BLaER1 treated with 17β-estradiol and CSF1 and Interleukin-3, amounts not matched to agents 10 nM and 100 nM (cell line): ENCODE measurements at regions not wholly inside any gene's neighbourhood (a gene's known extent, or its start where the extent isn't known, plus 50 kb on each side); places are given as distances from the start of the nearest gene placed in this dataset.
A peak's percentile ranks its signal among the peaks of the same experiment; 100 is the strongest.

Experiments used
- H3K27ac ChIP-seq, 11 experiments: shearing (Covaris generic); formaldehyde crosslinking; 2 replicates each; pipeline ENCODE4 v1.8.1; 2022
- H3K27me3 ChIP-seq, 11 experiments: shearing (Covaris generic); formaldehyde crosslinking; 2 replicates each; pipeline ENCODE4 v1.8.1; 2022
- H3K36me3 ChIP-seq, 11 experiments: shearing (Covaris generic); formaldehyde crosslinking; 2 replicates each; pipeline ENCODE4 v1.8.1; 2022
- H3K4me1 ChIP-seq, 10 experiments: shearing (Covaris generic); formaldehyde crosslinking; 2 replicates each; pipeline ENCODE4 v1.8.1; 2022
- H3K4me2 ChIP-seq, 11 experiments: shearing (Covaris generic); formaldehyde crosslinking; 2 replicates each; pipeline ENCODE4 v1.8.1; 2022
- H3K4me3 ChIP-seq, 10 experiments: shearing (Covaris generic); formaldehyde crosslinking; 2 replicates each; pipeline ENCODE4 v1.8.1; 2022
- H3K9ac ChIP-seq, 11 experiments: shearing (Covaris generic); formaldehyde crosslinking; 2 replicates each; pipeline ENCODE4 v1.8.1; 2022
- H3K9me3 ChIP-seq, 11 experiments: shearing (Covaris generic); formaldehyde crosslinking; replicated peaks in 1 of 11; 2 replicates each; pipeline ENCODE4 v1.8.1; 2022
- H4K20me1 ChIP-seq, 11 experiments: shearing (Covaris generic); formaldehyde crosslinking; 2 replicates each; pipeline ENCODE4 v1.8.1; 2022
- Cebpa-rat ChIP-seq, 11 experiments: shearing (Covaris generic); IDR thresholded peaks; 2 replicates each; pipeline ENCODE4 v1.8.1; 2022

DNA sequence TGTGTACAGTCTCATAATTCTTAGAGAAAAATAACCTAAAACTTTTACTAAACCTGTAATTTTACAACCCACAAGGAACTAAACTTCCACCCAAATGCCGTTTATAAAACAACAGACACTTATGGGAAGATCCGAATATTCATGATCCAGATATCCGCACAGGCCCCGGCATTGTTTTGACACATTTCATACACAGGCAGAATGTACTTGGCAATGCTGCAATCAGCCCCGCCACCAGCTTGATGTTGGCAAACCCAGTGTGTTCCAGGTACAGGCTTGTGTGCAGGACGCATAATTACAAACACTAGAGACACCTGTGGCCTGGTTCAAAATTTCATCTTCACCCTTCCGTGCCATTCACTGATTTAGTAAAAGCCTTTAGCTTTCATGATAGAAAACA, 393.0 kb upstream of the SALL3 start:
- no peaks in the 10 kb centered on the region for H3K36me3 ChIP-seq
- peaks cover 4 to 40% (median 23%) of the 10 kb centered on the region in 11 experiments; a peak in 19 of 22 replicates for H3K9me3 ChIP-seq
- no peak for TF ChIP-seq Cebpa-rat (IDR thresholded peaks at IDR 0.05)
- no peaks in the 10 kb centered on the region for H4K20me1 ChIP-seq
- no peaks in the 10 kb centered on the region for H3K27me3 ChIP-seq
- peak overlapping the region in 2 of 11 experiments; percentile 32 to 40; a peak in 2 of 22 replicates for H3K27ac ChIP-seq
- peak overlapping the region in 8 of 11 experiments; percentile 17 to 59 (median 45); a peak in 14 of 22 replicates for H3K4me2 ChIP-seq
- no peak overlapping the region for H3K9ac ChIP-seq
- H3K4me1 ChIP-seq, result peaks cover 10 to 51% (median 39%) of the 10 kb centered on the region in 10 experiments
- no peak overlapping the region for H3K4me3 ChIP-seq

DNA sequence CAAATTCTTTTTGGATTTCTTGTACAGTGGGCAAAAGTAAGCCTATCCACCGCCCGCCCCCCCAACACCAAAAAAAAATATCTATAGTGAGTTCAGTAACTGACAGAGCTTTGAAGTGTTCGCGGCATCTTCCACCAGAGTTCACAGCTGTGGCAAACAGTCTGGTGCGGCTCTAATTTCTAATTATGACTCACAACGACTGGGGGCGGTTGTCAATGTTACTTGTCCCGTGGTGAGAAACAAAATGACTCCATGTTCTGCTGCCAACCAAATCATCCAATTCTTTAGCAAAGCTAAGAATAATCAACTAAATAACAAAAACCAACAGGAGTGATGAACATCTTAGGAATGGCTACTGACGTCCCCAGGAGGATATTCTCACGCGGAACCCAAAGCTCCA, 392.5 kb upstream of the SALL3 start:
- Histone ChIP-seq H3K9ac (no peak overlapping the region), H3K27me3 (no peaks in the 10 kb centered on the region), H3K36me3 (no peaks in the 10 kb centered on the region), H3K4me1 (peaks cover 10 to 50% (median 39%) of the 10 kb centered on the region in 10 experiments), H3K4me2 (peak overlapping the region in 8 of 11 experiments; percentile 17 to 59 (median 45); a peak in 14 of 22 replicates), H3K9me3 (peaks cover 9 to 42% (median 23%) of the 10 kb centered on the region in 11 experiments; a peak in 20 of 22 replicates), H3K27ac (peak overlapping the region in 2 of 11 experiments; percentile 18 to 42; a peak in 2 of 22 replicates), H3K4me3 (no peak overlapping the region), H4K20me1 (no peaks in the 10 kb centered on the region)
- TF ChIP-seq Cebpa-rat (IDR thresholded peaks at IDR 0.05), result no peak

GRCh38 chr18:78587626-78588600, 391.7 kb upstream of the SALL3 start:
- no peaks in the 10 kb centered on the region for H3K36me3 ChIP-seq
- no peaks in the 10 kb centered on the region for H4K20me1 ChIP-seq
- no peak overlapping the region for H3K9ac ChIP-seq
- H3K4me3 ChIP-seq, result no peak overlapping the region
- H3K27ac ChIP-seq, result peak overlapping the region in 2 of 11 experiments; percentile 18 to 42; a peak in 3 of 22 replicates
- H3K27me3 ChIP-seq, result no peaks in the 10 kb centered on the region
- TF ChIP-seq Cebpa-rat (IDR thresholded peaks at IDR 0.05), result no peak
- H3K9me3 ChIP-seq, result peaks cover 11 to 36% (median 23%) of the 10 kb centered on the region in 11 experiments; a peak in 19 of 22 replicates
- peak overlapping the region in 8 of 11 experiments; percentile 17 to 59 (median 45); a peak in 13 of 22 replicates for H3K4me2 ChIP-seq
- peaks cover 5 to 42% (median 31%) of the 10 kb centered on the region in 10 experiments for H3K4me1 ChIP-seq

DNA sequence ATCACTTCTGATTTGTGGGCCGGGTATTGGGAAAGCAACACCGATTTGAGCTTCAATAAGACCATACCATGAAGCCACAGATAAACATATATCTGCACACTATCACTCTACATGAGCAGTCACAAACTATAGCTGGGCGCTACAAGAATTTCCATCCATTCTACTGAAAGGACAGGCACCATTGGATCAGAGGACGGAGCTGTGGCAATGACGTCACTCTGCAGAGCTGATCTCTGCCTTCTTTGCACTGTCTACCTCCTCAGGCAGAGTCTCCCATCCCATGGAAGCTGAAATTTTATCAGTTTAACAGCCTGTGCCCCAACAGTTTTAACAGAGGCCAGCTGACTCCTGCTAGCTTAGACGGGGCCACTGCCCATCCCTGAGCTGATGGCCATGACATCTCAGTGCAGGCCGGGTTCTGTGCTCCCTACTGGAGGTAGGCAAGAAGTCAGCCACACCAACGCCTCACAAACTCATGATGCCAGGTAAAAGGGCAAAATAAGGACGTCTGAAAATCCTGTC, 389.6 kb upstream of the SALL3 start:
- no peak for TF ChIP-seq Cebpa-rat (IDR thresholded peaks at IDR 0.05)
- peaks cover 0 to 25% (median 16%) of the 10 kb centered on the region in 10 experiments; a peak in 14 of 20 replicates for H3K4me1 ChIP-seq
- no peak overlapping the region for H3K9ac ChIP-seq
- no peaks in the 10 kb centered on the region for H4K20me1 ChIP-seq
- no peak overlapping the region for H3K4me3 ChIP-seq
- peaks cover 17 to 41% (median 27%) of the 10 kb centered on the region in 11 experiments; a peak in 21 of 22 replicates for H3K9me3 ChIP-seq
- H3K27me3 ChIP-seq, result no peaks in the 10 kb centered on the region
- H3K36me3 ChIP-seq, result no peaks in the 10 kb centered on the region
- no peak overlapping the region for H3K27ac ChIP-seq
- H3K4me2 ChIP-seq, result no peak overlapping the region

GRCh38 chr18:78595453-78595852, 384.2 kb upstream of the SALL3 start:
- Histone ChIP-seq H3K36me3 (no peaks in the 10 kb centered on the region), H4K20me1 (no peaks in the 10 kb centered on the region), H3K27ac (no peak overlapping the region), H3K4me1 (no peaks in the 10 kb centered on the region), H3K9me3 (peaks cover 17 to 36% (median 27%) of the 10 kb centered on the region in 11 experiments; a peak in 21 of 22 replicates), H3K4me2 (no peak overlapping the region), H3K27me3 (no peaks in the 10 kb centered on the region), H3K9ac (no peak overlapping the region), H3K4me3 (no peak overlapping the region)
- no peak for TF ChIP-seq Cebpa-rat (IDR thresholded peaks at IDR 0.05)

GRCh38 chr18:78595924-78596573, 383.6 kb upstream of the SALL3 start:
- Histone ChIP-seq H3K27ac (no peak overlapping the region), H4K20me1 (no peaks in the 10 kb centered on the region), H3K27me3 (no peaks in the 10 kb centered on the region), H3K9ac (no peak overlapping the region), H3K4me3 (no peak overlapping the region), H3K9me3 (peaks cover 17 to 32% (median 27%) of the 10 kb centered on the region in 11 experiments; a peak in 21 of 22 replicates), H3K4me2 (no peak overlapping the region), H3K36me3 (no peaks in the 10 kb centered on the region), H3K4me1 (no peaks in the 10 kb centered on the region)
- no peak for TF ChIP-seq Cebpa-rat (IDR thresholded peaks at IDR 0.05)

DNA sequence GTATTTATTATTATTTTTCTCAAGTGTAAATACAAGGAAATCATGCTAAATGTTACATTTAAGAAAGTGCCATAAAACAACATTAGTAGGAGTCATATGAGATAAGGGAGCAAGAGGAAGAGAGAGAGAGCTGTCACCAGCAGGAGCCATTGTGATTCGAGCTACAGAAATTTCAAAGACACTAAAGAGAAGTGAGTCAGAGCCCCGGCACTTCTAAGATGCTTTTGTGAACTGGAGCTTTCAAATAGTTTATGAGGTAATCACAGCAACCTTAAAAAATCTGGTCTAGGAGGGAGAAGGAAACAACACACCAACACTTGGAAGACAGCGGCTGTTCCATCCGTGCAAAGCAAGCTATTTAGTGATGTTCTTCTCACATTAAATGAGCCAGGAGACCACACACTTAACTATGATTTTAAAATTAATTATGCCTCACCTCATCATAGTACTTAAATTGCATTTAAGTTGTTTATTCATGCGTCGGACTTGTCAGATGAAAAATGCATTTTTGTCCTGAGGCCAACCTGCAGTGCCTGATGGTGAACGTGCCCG, 382.7 kb upstream of the SALL3 start:
- Histone ChIP-seq H3K27me3 (no peaks in the 10 kb centered on the region), H4K20me1 (no peaks in the 10 kb centered on the region; a peak in 1 of 22 replicates), H3K4me1 (no peaks in the 10 kb centered on the region), H3K27ac (no peak overlapping the region), H3K4me2 (no peak overlapping the region), H3K4me3 (no peak overlapping the region), H3K9ac (no peak overlapping the region), H3K36me3 (no peaks in the 10 kb centered on the region), H3K9me3 (peaks cover 11 to 25% (median 20%) of the 10 kb centered on the region in 11 experiments; a peak in 21 of 22 replicates)
- TF ChIP-seq Cebpa-rat (IDR thresholded peaks at IDR 0.05), result no peak

DNA sequence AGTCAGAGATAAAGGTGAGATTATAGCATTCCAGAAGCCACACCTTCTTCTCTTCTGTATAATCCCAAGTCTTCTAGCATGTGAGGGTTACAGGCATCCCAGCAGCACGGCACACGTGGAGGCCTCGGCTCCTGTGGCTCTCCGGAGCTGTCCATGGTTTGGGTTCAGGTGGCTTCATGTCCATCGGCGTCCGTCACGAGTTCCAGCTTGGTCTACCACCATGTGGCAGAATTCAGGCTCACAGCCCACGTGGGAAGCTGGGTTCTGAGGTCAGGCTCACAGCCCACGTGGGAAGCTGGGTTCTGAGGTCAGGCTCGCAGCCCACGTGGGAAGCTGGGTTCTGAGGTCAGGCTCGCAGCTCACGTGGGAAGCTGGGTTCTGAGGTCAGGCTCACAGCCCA, 378.3 kb upstream of the SALL3 start:
- no peak for TF ChIP-seq Cebpa-rat (IDR thresholded peaks at IDR 0.05)
- Histone ChIP-seq H3K36me3 (no peaks in the 10 kb centered on the region), H3K9ac (no peak overlapping the region), H3K4me1 (no peaks in the 10 kb centered on the region), H3K4me3 (no peak overlapping the region), H4K20me1 (no peaks in the 10 kb centered on the region; a peak in 1 of 22 replicates), H3K9me3 (no peaks in the 10 kb centered on the region; a peak in 1 of 22 replicates), H3K27me3 (no peaks in the 10 kb centered on the region), H3K27ac (no peak overlapping the region), H3K4me2 (no peak overlapping the region)
